IPS-18c (cell line): ENCODE measurements at regions not wholly inside any gene's neighbourhood (a gene's known extent, or its start where the extent isn't known, plus 50 kb on each side); places are given as distances from the start of the nearest gene placed in this dataset.

Experiments
- H3K4me3 ChIP-seq: 2 replicates; pipeline ENCODE4 v1.7.0; 2013; ENCODE audit warnings: low read depth, mild to moderate bottlenecking, low read length, moderate library complexity; ENCODE audit not compliant: insufficient read depth
- H3K9me3 ChIP-seq: one replicate; pipeline ENCODE4 v1.6.1; 2013; ENCODE audit warnings: mild to moderate bottlenecking, low read length, moderate library complexity; ENCODE audit not compliant: control insufficient read depth, insufficient read depth

DNA sequence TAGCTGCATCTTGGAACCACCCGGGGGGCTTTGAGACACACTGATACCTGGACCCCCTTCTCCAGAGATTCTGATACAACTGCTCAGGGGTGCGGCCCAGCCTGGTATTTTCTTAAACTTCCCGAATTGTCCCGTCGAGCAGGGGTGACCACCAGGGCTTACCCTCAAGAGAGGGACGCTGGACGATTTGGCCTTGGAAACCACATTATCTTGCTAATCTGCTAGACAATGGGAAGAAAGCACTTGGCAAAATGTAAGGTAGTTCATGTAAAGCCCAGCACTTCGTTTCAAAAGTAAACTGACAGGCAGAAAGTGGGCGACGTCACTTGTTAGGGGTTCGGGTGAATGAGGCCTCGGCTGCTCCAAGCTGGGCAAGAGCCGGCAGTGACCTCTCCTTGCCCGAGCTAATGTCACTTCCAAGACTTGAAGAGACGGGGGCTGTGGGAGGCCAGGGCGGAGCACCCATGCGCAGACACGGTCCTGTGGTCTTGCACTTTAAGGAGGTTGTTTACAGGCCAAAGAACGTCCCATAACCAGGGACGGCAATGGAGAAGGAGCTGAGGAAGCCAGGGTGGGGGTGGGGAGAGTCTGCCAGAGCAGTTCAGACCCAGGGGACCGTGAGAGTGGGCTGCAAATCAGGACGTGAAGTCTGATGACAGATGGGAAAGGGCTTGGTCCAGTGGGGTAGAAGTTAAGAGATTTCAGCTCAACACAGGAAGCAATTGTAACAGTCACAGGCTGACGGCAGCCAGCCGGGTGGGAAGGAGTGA lies 152.7 kb upstream of the GSE1 start:
- Histone ChIP-seq H3K4me3 (0 out of 2 replicates have a peak overlapping the region, but pooled peaks have one; percentile 1), H3K9me3 (no peaks in the 10 kb centered on the region)

- Histone ChIP-seq H3K9me3 (no peaks in the 10 kb centered on the region), H3K4me3 (0 out of 2 replicates have a peak overlapping the region, but pooled peaks have one; percentile 11)
These were observed 151.9 kb upstream of the GSE1 start for GRCh38 chr16:85461022-85461813.

- H3K4me3 ChIP-seq = peak overlapping the region; percentile 44
- no peaks in the 10 kb centered on the region for H3K9me3 ChIP-seq
These were observed 151.1 kb upstream of the GSE1 start for GRCh38 chr16:85461814-85462713.

GRCh38 chr16:85462714-85463611 lies 150.2 kb upstream of the GSE1 start:
- H3K9me3 ChIP-seq = no peaks in the 10 kb centered on the region
- H3K4me3 ChIP-seq = peak overlapping the region; percentile 38

- H3K4me3 ChIP-seq = no peak overlapping the region
- no peaks in the 10 kb centered on the region for H3K9me3 ChIP-seq
These were observed 149.3 kb upstream of the GSE1 start for GRCh38 chr16:85463672-85464382.

DNA sequence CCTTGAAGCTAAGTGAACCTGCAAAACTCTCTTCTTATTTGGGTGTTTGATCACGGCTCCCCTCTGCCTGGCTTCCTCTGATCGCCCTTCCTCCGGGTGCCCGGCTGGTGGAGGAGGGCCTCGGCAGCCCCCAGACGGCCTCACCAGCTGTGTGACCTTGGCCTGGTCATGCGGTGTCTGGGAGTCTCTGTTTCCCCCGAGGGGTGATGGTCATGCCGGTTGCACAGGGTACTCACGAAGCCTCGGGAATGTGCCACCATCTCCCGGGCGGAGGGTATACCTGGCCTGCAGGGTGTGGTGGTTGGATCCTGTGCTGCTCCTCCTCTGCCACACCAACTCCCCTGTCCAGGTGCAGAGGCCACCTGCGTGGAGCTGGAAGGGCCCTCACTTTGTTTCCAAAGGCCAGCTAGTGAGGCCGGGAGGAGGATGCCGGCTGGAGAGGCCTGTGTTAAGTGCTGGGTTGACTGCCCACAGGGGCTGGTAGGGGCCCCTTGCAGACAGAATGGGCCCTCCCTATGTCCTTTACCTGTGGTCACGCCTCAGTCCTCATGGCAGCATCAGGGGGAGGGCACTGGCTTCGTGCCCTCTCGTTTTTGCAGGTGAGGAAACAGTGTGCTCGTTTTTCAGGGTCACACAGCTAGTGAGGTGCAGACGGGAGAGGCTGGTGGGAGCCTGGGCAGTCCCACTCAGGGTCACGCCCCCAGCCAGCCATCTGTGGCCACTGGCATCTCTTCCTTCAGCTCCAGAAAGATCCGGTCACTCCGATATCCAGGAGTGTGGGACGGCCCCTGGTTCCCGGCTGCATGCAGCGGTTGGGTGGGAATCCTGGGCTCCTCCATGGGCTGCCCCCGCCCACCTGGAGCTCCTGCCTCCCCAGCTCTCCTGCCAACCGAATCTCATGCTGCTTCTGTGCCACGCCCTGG lies 148.5 kb upstream of the GSE1 start:
- H3K4me3 ChIP-seq = no peak overlapping the region
- no peaks in the 10 kb centered on the region for H3K9me3 ChIP-seq

- Histone ChIP-seq H3K4me3 (no peak overlapping the region), H3K9me3 (no peaks in the 10 kb centered on the region)
These were observed 147.5 kb upstream of the GSE1 start for GRCh38 chr16:85465328-85466303.

- H3K4me3 ChIP-seq = no peak overlapping the region
These were observed 146.8 kb upstream of the GSE1 start for GRCh38 chr16:85466304-85466700.

GRCh38 chr16:85466989-85467388 lies 146.1 kb upstream of the GSE1 start:
- Histone ChIP-seq H3K9me3 (no peaks in the 10 kb centered on the region), H3K4me3 (no peak overlapping the region)

More at GRCh38 chr16:85466304-85466700, 146.8 kb upstream of the GSE1 start:
- H3K9me3 ChIP-seq = no peaks in the 10 kb centered on the region

DNA sequence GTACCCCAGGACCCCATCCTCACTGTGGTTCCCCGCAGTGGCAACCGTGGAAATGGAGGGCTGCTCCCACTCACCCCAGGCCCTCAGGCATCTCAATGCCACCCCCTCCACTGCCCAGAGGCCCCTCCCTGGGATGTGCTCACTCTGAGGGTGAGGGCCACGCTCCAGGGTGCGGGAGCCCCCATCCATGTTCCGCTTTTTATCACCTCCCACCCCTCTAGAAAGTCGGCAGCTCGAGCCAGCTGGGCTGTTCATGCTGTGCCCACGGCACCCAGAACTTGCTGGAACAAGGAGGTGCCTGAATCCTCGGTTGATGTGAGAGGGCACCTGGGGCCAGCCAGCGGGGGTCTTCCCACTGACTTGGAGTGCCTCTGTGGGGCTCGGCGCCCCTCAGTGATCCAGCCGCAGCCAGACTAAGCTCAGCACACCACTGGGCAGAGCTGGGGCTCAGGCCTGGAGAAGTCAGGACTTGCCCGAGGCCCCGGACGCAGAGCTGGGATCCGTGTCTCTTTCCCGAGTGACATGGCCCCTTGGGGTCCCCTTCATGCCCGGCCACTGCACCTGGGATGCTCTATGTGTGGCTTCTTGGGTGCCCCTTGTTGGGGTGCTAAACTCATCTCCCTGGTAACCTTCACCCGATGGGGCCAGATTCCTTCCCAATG lies 143.1 kb upstream of the GSE1 start:
- Histone ChIP-seq H3K4me3 (no peak overlapping the region), H3K9me3 (no peaks in the 10 kb centered on the region)

GRCh38 chr16:85470873-85471272 lies 142.2 kb upstream of the GSE1 start:
- Histone ChIP-seq H3K4me3 (no peak overlapping the region), H3K9me3 (no peaks in the 10 kb centered on the region)

DNA sequence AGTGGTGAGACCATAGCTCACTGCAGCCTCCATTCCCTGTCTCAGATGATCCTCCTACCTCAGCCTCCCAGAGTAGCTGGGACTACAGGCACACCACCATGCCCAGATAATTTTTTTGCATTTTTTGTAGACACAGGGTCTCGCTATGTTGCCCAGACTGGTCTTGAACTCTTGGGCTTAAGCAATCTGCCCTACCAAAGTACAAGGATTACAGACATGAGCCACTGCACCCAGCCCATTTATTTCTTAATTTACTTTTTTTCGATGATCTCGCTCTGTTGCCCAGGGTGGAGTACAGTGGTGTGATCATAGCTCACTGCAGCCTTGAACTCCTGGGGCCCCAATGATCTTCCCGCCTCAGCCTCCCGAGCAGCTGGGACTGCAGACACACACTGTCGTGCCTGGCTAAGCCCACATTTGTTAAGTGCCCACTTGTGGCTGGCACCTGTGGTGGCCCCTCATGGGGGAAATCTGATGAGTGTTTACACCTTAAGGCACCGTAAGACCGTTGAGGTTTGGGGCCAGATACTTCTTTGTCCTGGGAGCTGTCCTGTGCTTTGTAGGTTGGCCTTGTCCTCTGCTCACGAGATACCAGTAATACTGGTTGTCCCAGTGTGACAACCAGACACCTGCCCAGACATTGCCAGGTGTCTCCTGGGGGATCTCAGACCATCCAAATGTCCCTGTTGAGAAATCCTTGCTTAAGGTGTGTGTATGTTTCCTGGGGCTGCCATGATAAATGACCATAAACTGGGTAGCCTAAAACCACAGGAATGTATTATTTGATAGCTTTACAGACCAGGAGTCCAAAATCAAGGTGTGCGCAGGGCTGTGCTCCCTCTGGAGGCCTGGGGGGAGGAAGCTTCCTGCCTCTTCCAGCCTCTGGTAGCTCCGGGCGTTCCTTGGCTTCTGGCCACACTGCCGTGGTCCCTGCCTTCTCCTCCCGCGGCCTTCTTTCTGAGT lies 141.4 kb upstream of the GSE1 start:
- Histone ChIP-seq H3K9me3 (no peaks in the 10 kb centered on the region), H3K4me3 (no peak overlapping the region; the same call in 1 of the 2 replicates)

GRCh38 chr16:85472514-85472913 lies 140.6 kb upstream of the GSE1 start:
- Histone ChIP-seq H3K4me3 (no peak overlapping the region), H3K9me3 (no peaks in the 10 kb centered on the region)
